ENCODE measurements at regions not wholly inside any gene's neighbourhood (a gene's known extent, or its start where the extent isn't known, plus 50 kb on each side); places are given as distances from the start of the nearest gene placed in this dataset.

DNA sequence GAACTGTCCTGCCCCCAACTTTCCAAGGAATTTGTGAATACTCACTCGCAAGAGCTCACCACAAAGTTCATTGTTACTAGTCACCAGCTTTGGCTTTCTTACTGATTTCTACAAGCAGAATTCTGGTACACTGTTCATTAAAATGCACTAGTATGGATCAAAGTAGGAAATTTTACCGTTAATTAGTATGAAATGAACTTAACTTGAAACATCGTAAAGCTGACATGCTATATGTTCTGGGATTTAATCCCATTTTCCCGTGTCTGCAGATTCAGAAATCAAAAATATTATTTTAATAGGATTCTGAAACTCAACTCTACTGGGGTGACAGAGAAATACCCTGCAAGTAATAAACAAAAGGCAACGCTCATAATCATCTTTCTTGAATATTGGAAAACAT is 399.3 kb downstream of the DOK5 start:
- TF ChIP-seq, protein P1, sequence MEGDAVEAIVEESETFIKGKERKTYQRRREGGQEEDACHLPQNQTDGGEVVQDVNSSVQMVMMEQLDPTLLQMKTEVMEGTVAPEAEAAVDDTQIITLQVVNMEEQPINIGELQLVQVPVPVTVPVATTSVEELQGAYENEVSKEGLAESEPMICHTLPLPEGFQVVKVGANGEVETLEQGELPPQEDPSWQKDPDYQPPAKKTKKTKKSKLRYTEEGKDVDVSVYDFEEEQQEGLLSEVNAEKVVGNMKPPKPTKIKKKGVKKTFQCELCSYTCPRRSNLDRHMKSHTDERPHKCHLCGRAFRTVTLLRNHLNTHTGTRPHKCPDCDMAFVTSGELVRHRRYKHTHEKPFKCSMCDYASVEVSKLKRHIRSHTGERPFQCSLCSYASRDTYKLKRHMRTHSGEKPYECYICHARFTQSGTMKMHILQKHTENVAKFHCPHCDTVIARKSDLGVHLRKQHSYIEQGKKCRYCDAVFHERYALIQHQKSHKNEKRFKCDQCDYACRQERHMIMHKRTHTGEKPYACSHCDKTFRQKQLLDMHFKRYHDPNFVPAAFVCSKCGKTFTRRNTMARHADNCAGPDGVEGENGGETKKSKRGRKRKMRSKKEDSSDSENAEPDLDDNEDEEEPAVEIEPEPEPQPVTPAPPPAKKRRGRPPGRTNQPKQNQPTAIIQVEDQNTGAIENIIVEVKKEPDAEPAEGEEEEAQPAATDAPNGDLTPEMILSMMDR (conservative IDR thresholded peaks at IDR 0.05; ENCODE audit: low read depth, low read length) = no peak
- TF ChIP-seq EZH2 (IDR thresholded peaks at IDR 0.05; ENCODE audit: borderline replicate concordance, low read depth, low read length, poor library complexity, severe bottlenecking) = no peak
